HG02981 (cell line): ENCODE measurements at regions not wholly inside any gene's neighbourhood (a gene's known extent, or its start where the extent isn't known, plus 50 kb on each side); places are given as distances from the start of the nearest gene placed in this dataset.
A peak's percentile ranks its signal among the peaks of the same experiment; 100 is the strongest.

Experiments
- ATAC-seq: cut with Tn5 transposase; IDR thresholded peaks from one replicate; pipeline ENCODE4 v1.9.1; 2021; ENCODE audit warnings: mild to moderate bottlenecking, moderate library complexity; ENCODE audit not compliant: unreplicated experiment

- no peak for ATAC-seq
Observed at GRCh38 chrX:95585321-95585720, 1099.3 kb upstream of the DIAPH2 start.

- ATAC-seq = no peak
Observed at GRCh38 chrX:95612350-95612749, 1072.3 kb upstream of the DIAPH2 start.

- ATAC-seq = no peak
Observed at GRCh38 chrX:95622200-95622599, 1062.4 kb upstream of the DIAPH2 start.

- no peak for ATAC-seq
Observed at GRCh38 chrX:95626748-95627147, 1057.9 kb upstream of the DIAPH2 start.

- no peak for ATAC-seq
Observed at GRCh38 chrX:95628796-95629195, 1055.8 kb upstream of the DIAPH2 start.

- ATAC-seq = no peak
Observed at GRCh38 chrX:95629737-95630136, 1054.9 kb upstream of the DIAPH2 start.

GRCh38 chrX:95640226-95640625 is 1044.4 kb upstream of the DIAPH2 start:
- no peak for ATAC-seq

- ATAC-seq = no peak
Observed at GRCh38 chrX:95645738-95646137, 1038.9 kb upstream of the DIAPH2 start.

GRCh38 chrX:95662200-95662599 is 1022.4 kb upstream of the DIAPH2 start:
- peak; percentile 64 for ATAC-seq

GRCh38 chrX:95666056-95666455 is 1018.6 kb upstream of the DIAPH2 start:
- no peak for ATAC-seq

GRCh38 chrX:95675011-95675410 is 1009.6 kb upstream of the DIAPH2 start:
- no peak for ATAC-seq

- ATAC-seq = no peak
Observed at GRCh38 chrX:95675794-95676193, 1008.8 kb upstream of the DIAPH2 start.

- ATAC-seq = no peak
Observed at GRCh38 chrX:95678679-95679078, 1006.0 kb upstream of the DIAPH2 start.

- ATAC-seq = no peak
Observed at GRCh38 chrX:95693365-95693764, 991.3 kb upstream of the DIAPH2 start.

- no peak for ATAC-seq
Observed at GRCh38 chrX:95703696-95704095, 980.9 kb upstream of the DIAPH2 start.

GRCh38 chrX:95716841-95717240 is 967.8 kb upstream of the DIAPH2 start:
- no peak for ATAC-seq

GRCh38 chrX:95718746-95719145 is 965.9 kb upstream of the DIAPH2 start:
- no peak for ATAC-seq

- no peak for ATAC-seq
Observed at GRCh38 chrX:95721011-95721410, 963.6 kb upstream of the DIAPH2 start.

- ATAC-seq = no peak
Observed at GRCh38 chrX:95728446-95728845, 956.2 kb upstream of the DIAPH2 start.

GRCh38 chrX:95729401-95729800 is 955.2 kb upstream of the DIAPH2 start:
- ATAC-seq = no peak

- no peak for ATAC-seq
Observed at GRCh38 chrX:95733426-95733825, 951.2 kb upstream of the DIAPH2 start.

- no peak for ATAC-seq
Observed at GRCh38 chrX:95754411-95754810, 930.2 kb upstream of the DIAPH2 start.

GRCh38 chrX:95760356-95760755 is 924.3 kb upstream of the DIAPH2 start:
- ATAC-seq = no peak

- no peak for ATAC-seq
Observed at GRCh38 chrX:95762716-95763115, 921.9 kb upstream of the DIAPH2 start.
